NCI-H2171 (cell line): ENCODE measurements at regions not wholly inside any gene's neighbourhood (a gene's known extent, or its start where the extent isn't known, plus 50 kb on each side); places are given as distances from the start of the nearest gene placed in this dataset.
"Not testable (repeated sequence)": the region's sequence is repeated elsewhere in the genome, so short reads cannot be mapped to it uniquely, and the experiment has no call there.

Source experiments
- DNase-seq: peaks from one replicate; lab custom pipeline; 2025; lab: John Stamatoyannopoulos, UW

DNA sequence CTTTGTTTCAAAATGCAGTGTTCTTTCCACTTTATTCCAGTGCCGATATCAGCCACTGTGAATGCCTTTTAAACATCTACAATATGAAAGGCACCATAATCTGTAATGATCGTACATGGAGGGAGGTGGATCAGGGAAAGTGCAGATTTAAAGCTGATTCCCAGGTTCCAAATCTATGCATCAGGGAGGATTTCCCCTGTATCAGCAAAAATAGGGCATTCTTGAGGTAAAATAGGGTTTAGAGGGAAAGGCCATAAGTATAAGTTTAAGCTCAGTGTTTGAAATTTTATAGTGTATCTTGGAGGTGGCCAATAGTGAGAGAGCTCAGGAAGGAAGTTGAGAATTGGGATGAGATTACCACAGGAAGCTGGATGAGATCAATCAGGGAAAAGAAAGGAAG is 289.7 kb upstream of the ID4 start:
- no peak for DNase-seq

DNA sequence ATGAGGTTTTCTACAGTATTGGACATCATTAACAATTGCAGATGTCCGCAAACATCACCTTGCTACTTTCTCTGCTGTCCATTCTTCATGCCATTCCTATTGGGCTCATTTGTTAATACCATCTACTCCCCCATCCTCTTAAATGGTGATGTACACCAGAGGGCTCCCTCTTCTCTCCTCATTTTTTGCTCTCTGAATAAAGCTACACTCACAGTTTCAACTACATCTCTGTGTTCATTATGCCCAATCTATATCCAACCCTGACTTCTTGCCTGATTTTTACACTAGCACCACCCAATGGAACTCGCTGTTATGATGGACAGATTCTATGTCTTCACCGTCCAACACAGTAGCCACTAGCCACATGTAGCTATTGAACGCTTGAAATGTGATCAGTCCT is 288.1 kb upstream of the ID4 start:
- no peak for DNase-seq

DNA sequence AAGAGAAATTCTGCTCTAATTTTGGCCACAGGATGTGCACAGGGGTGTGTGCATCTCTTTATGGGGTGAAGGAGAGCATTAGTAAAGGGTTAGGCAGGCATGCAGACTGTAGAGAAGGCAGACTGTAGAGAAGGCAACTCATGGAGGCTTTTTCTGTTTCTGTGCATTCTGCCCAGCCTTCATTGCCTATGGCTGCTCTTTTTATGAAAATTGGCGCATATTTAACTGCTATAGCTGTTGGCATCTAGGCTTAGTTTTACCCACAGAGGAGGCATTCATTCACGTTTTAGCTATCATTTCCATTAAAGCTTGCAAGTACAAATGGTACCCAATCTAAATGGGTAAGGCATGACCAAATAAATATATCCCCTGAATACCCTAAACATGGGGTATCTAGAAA is 286.8 kb upstream of the ID4 start:
- DNase-seq: no peak

DNA sequence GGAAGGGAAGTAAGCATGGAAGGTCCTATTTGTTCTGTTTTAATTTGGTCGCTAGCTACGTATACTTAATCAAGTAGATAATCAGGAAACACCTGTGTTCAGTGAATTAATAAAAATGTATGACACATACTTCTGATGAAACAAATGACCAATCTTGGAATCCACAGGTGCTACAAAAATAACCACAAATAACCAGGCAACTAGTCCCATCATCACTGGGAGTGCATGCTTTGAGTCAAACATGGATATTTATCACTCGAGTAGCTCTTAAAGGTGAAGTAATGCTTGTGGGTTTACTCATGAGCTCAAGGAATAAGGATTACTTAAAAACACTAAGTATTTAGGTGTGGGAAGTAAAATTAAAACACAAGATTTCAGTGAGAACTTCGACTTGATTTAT is 285.6 kb upstream of the ID4 start:
- DNase-seq: no peak

- DNase-seq: no peak
Observed at GRCh38 chr6:19552076-19552475, 285.1 kb upstream of the ID4 start.

DNA sequence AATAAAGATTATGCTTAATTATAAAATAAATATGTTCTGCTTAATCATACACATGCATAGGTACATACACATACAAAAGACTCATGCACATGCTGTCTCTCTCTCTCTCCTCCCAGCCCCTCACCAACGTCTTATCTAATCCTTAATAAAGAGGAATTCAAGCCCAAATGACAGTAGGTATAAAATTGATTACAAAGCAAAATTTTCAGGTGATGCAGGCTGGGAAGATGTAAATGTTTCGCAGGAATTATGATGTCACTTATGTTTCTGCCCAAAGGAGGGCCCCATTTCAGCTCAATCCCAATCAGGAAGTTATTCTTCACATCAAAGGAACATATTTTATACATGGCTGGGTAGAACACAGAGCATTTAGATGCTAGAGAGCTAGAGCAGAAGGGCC is 284.6 kb upstream of the ID4 start:
- DNase-seq: no peak

DNA sequence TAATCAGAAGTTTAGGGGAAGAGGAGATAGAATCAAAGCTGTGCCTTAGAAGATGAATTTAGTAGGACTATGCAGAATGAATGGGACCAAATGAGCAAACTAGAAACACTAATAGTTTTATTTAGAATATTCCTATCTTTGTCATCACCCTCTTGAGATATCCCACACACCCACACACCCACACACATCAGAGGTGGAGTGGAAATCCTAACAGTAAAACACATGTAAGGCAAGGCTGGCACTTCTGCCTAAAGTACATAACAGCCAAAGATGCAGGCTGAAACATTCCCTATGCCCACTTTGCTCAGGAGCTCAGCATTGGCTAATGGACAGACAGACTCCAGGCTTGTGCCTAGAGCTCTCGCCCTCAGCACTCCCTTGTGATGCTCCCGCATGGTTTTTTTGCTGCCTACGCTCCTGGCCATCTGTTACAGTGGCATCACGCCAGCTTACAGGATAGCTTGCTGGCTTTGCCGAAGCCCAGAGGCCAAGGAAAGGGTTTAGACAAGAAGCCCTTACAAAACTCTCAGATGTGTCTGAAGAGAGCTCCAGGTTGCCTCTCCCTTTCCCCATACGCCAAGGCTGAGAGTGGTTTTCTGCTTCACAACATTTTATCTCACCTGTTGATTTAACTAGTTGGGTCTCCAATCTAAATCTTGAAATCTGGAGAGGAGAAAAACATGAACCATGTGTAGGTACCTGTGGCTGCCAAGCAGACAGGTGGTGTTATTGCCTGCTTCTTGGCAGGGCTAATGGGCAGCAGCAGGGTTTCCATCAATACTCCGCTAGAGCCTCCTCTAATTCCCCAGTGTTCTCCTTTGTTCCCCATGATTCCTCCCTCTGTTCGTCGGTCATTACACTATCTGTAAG is 282.6 kb upstream of the ID4 start:
- peak; percentile 95 for DNase-seq

DNA sequence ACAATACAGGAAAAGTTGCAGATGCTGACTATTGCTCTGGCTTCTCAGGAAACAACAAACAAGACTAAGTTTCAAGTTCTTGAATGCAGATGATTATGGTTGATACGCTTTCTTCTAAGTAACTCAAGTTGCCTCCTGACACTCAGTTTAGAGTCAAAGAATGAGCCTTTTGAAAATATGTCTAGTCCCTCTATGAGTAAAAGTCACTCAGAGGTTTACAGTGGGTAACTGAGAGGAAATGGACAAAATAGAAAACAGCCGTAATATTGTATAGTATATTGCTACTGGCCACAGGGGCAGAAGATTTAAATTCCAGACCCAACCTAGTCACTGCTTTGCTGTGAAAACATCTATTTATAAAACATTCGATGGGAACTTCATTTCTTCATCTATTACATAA is 280.0 kb upstream of the ID4 start:
- DNase-seq: no peak

DNA sequence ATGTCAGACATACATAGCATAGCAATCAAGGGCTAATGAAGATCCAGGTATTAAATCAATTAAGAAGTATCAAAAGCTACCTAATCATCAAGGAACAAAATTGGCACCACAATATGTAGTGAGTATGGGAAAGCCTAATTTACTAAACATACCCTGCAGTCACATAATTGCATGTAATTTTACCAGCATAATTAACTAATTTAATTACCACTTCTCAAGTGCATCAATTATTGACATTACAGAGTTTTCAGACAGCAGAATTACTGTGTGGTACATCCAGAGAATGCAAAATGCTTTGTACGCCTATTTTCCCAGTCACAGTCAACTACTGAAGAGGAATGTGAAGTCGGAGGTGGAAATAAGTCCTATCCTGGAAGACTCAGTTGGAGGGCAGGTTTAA is 279.0 kb upstream of the ID4 start:
- no peak for DNase-seq

DNA sequence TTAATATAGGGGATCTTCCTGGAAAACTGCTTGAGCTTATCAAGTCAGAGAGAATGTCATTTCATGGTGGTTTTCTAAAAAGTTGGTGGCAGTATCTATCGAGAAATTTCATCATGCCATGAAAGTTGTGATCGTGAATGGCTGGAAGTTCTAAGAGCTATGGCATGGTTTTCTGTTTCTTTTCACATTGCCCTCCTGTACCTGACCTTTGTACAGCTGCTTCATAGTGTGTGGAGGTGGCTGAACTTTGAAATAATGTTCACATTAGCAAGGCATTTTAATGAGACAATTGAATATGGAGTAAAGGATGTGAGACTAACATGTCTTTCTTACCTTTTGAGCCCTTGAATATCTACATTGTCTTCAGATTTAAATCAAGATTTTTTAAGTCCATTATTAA is 278.2 kb upstream of the ID4 start:
- DNase-seq: no peak

GRCh38 chr6:19562468-19562867 is 274.7 kb upstream of the ID4 start:
- no peak for DNase-seq

DNA sequence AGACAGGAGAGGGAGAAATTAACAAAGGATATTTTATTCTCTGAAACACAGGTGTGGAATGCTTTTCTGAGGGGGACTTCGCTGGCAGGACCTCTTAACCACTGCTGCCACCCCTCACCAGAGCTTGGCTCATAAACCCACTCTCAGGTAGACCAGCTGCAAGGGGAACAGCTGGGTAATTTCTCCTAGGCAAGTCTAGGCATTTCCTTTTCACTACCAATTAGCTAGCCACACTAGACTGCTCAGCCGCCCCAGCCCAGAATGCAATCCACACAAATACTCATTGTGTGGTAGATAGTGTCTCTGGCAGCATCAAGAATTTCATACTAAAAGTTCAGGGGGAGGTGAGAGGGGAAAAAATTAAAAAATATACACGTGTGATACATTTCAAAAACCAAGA is 267.6 kb upstream of the ID4 start:
- DNase-seq: peak; percentile 86

DNA sequence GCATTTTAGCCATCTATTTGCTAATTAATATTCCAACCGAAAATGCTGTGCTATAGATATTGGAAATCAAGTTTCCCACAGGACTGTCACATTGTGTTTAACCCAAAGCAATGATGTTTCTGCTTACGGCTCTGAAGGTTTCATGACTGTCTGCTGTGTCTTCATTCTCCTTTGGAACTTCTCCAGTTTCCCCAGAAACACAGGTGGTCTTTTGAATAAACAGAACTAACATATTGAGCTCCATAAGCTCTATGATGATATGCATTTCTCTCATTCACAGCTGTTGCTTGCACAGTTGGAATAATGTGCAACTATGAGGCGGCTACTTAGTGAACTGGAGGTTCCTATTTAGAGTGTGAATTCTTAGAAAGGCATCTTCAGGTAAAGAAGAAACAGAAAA is 266.0 kb upstream of the ID4 start:
- DNase-seq: peak; percentile 84

DNA sequence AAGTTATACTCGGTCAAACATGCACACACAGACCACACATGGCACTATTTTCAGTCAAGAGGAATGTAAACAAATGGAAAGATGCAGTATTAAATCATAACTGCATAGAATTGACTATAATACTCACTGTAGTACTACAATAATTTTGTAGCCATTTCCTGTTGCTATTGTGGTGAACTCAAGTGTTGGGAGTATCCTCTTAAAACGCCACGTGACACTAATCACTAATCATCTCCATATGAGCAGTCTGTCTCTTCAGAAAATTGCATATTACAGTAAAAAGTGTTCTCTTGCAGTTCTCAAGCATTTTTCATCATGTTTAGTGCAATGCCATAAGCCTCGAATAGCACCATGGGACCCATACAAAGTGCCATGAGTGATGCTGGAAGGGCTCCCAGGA is 258.7 kb upstream of the ID4 start:
- DNase-seq: no peak

- not testable (repeated sequence) for DNase-seq
Observed at GRCh38 chr6:19584207-19584606, 253.0 kb upstream of the ID4 start.

DNA sequence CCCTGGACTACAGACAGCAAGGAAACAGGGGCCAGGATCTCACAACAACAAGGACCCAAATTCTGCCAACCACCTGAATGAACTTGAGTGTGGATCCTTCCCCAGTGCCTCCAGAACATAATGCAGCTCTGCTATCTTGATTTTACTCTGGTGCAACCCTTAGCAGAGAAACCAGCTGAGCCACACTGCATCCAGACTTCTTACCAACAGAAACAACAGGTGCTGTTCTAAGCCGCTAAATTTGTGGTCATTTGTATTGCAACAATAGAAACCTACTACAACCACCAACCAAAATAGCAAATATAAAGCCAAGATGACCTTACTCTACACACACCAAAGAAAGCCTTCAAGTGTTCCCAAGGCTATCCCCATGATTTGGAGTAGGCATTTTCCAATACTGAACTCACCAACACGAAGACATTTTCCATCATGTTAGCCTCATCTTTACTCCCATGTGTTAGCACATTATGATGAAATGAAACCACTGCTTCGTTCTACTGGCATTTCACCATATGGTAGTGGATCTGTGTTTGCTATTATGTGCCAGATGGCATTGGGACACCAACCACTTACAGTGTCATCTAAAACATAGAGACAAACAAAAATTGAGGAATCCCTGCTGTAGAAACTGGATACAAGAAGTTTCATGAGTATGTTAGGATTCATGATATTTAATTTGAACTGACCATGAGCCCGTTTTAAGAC is 249.8 kb upstream of the ID4 start:
- peak; percentile 84 for DNase-seq

DNA sequence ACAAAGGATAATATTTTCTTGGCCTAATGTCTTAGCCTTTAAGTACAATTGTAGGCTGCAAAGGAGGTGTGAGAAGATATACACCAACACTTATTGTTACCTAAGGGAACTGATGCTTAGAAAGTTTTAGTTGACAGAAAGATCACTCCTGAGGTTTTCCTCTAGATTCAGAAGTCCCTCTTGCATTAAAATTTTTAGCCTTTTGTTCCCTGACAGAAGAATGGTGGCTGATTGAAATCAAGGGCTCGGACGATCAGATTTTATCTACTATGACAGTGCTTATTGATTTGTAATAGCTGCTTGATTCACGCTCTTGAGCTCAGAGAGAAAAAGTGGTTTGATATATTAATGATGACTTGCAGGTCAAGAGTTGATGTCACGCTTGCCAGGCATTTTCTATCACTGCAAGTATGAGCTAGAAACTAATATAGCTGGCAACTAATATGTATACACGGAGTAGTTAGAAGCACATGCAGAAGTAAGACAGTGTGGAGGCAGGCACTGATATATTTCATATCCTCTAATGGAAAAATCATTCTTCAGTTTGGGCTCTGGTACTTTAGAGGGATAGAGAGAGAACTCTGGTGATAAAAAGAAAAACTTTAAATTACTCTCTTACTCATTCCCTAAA is 246.6 kb upstream of the ID4 start:
- DNase-seq: no peak

- no peak for DNase-seq
Observed at GRCh38 chr6:19597809-19598320, 239.3 kb upstream of the ID4 start.

DNA sequence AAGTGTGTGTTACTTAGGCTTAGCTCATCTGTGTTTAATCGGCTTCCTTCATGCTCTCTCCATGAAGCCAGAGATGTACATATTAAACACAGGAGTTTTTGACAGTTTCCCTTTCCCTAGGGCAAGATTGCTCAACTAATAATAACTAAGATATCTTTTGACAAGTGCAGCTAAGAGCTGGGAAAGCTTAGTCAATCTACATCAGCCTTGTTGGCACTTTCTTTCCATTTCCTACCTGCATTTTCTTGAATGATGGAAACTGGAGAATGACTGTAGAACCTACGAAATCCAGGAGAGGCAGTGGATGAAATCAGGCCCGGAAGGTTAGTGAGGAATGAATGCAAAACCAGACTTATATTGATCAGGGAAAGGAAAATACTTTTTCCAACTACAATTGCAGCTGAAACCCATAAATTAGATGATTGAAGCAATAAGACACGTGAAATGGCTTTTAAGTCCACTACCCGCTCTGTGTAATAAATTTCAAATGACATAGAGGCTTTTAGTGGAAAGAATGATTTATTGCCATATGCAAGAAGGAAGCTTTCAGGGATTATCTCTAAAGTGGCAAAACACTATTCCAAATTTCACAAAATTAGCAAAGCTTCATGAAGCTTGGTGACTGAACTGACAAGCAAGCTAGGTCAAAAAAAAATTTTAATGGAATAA is 237.2 kb upstream of the ID4 start:
- no peak for DNase-seq

- DNase-seq: no peak
Observed at GRCh38 chr6:19602434-19603013, 234.6 kb upstream of the ID4 start.

DNA sequence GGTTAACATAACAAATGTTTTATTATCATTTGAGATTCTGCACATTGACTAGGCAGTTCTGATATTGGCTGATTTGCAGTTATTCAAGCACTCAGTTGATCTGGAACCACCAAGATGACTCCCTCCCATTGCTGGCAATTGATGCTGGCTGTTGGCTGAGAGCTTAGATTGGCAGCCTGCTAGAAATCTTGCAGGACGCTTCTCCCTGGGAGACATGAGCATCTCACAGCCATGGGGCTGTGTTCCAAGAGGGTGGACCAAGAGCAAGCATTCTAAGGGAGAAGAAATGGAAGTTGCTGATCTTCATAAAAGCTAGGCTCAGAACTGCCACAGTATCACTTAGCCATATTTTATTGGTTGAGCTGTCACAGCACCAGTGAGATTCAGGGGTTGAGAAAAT is 233.4 kb upstream of the ID4 start:
- no peak for DNase-seq

- peak; percentile 64 for DNase-seq
Observed at GRCh38 chr6:19605624-19606023, 231.5 kb upstream of the ID4 start.
